Medulla oblongata (tissue), 1 donor: ENCODE measurements at regions not wholly inside any gene's neighbourhood (a gene's known extent, or its start where the extent isn't known, plus 50 kb on each side); places are given as distances from the start of the nearest gene placed in this dataset.
A peak's percentile ranks its signal among the peaks of the same experiment; 100 is the strongest.

ENCODE experiments used
- DNase-seq: peaks from one replicate; pipeline ENCODE4 v3.0.0-alpha.2; 2015; ENCODE audit errors: extremely low spot score

- DNase-seq: no peak
Measured at GRCh38 chr12:61871485-61871810, 388.8 kb upstream of the USP15 start.

DNA sequence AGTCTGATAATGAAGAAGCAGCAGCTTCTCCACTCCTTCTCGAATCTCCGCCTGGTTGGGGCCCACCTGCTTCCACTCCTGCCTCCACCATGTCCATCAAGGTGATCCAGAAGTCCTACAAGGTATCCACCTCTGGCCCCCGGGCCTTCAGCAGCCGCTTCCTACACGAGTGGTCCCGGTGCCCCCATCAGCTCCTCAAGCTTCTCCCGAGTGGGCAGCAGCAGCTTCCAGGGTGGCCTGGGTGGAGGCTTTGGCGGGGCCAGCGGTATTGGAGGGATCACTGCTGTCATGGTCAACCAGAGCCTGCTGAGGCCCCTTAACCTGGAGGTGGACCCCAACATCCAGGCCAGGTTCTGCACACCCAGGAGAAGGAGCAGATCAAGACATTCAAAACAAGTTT, 381.0 kb upstream of the USP15 start:
- DNase-seq: no peak

GRCh38 chr12:61880186-61880585, 380.0 kb upstream of the USP15 start:
- no peak for DNase-seq

DNA sequence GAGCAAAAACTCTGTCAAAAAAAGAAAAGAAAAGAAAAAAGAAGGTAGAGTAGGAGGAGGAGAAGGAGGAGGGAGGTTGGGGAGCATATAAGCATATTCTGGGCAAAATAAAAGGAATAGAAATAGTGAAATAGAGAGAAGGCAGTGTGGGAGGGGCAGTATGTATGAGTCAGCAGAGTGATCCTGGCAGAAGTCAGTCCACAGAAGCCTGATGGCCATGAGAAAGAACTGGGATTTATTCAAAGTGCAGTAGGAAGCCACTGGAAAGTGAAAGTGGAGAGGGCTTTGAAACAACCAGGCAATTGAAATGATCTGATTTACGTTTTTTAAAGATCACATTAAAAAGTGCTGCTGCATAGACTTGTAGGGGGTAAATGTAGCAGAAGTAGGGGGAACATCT, 368.6 kb upstream of the USP15 start:
- no peak for DNase-seq

DNA sequence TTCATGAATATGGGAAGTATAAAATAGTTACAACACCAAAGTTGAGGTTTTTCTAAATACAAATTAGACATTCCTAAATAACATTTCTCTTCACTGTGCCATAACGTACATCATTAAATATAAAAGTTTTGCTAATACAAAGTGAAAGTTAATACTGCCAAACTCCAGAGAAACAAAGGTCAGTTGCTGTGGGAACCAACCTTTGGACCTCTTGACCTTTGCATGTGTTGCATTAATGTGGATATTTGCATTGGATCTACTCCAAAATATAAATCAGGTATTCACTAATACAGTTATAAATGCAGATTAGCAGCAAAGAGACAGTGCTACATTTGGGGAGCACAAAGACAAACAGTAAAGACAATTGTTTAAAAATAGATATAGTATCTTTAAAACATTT, 366.0 kb upstream of the USP15 start:
- no peak for DNase-seq

- DNase-seq: no peak
Measured at GRCh38 chr12:61896436-61896835, 363.8 kb upstream of the USP15 start.

DNA sequence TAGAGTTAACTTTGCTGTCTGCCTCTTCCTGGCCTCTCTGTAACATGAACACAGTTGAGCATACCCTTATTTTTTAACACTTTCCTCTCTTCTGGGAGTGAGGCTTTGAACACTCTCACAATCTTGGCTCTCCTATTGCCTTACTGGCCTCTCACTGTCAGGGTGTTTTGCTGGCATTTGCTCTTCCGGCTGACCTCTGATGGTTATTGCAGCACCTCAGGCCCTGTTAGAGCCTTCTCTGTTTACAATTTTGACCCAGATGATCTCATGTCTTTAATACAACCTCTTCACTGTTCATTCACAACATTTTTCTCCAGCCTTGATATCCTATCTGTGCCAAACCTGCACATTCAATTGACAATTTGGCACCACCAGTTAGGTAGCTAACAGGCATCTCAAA, 357.8 kb upstream of the USP15 start:
- DNase-seq: no peak

GRCh38 chr12:61911113-61911512, 349.1 kb upstream of the USP15 start:
- DNase-seq: no peak

DNA sequence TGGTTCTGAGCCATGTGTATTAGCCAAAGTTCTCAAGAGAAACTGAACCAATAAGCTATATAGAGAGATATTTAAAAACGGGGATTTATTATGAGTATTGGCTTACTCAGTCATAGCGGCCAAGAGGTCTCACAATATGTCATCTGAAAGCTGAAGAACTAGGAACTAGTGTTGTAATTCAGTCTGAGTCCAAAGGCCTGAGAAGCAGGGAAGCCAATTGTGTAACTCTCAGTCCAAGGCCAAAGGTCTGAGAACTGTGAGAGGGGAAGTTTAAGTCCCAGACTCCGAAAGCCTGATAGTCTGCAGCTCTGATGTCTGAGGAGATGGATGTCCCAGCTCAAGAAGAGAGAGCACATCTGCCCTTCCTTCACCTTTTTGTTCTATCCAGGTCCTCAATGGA, 344.8 kb upstream of the USP15 start:
- DNase-seq: no peak

GRCh38 chr12:61916831-61917230, 343.4 kb upstream of the USP15 start:
- no peak for DNase-seq

DNA sequence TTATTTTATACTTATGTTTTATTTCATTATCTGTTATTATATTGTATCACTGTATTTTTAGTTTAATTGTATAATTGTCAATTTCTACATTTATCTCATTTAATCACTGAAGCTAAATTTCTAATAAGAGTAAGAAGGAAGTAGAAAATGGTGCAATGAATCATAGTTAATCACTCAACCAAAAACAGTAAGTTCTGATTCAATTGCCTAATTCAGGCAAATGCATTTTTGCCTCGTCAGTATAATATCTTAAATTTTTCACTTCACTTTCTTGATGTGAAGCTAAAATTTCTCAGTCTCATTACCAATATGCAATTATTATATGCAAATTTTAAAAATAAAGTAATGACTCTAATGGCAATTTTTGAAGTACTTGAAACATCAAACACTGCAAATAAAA, 340.5 kb upstream of the USP15 start:
- DNase-seq: no peak

DNA sequence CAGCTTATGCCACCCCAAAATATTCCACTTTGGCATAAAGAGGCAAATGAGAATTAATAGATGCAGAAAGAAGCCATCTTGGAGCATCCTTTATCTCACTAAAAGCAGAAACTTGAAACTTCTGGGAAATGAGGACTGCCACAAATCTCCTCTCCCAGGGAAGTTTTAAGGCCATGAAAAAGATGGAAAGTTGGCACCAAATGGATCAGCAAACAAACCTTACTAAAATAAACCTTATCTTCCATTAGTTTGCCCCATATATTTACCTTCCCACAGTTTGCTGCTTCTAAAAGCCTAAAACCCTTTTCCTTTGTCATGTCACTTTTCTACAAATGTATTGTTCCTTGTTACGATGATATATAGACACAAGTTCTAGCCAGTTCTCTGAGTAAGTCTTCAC, 340.0 kb upstream of the USP15 start:
- DNase-seq: no peak

DNA sequence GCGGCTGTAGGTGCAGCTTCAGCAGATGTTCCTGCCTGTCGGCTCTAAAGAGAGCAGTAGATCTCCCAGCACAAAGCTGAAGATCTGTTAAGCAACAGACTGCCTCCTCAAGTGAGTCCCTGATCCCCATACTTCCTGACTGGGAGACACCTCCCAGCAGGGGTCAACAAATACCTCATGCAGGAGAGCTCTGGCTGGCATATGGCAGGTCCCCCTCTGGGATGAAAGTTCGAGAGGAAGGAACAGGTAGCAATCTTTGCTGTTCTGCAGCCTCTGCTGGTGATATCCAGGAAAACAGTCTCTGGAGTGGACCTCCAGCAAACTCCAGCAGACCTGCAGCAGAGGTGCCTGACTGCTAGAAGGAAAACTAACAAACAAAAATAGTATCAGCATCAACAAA, 337.1 kb upstream of the USP15 start:
- DNase-seq: no peak

DNA sequence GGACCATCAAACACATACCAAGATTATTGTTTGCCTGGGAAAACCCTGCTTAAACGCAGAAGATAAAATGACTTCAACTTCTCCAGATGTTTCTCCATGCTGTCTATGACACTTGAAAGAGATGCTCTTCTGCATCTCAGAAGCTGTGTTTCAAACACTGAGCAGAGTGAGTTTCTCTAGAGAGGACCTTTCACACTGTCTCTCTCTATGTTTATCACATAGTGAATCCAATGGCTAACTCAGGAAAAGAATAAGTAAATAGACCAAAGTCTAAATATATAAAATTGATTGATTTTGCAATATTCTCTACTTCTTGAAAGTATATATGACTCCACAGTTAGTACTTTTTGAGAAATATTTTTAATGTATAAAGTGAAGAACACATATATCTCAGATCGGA, 325.6 kb upstream of the USP15 start:
- no peak for DNase-seq

GRCh38 chr12:61939977-61940376, 320.2 kb upstream of the USP15 start:
- no peak for DNase-seq

DNA sequence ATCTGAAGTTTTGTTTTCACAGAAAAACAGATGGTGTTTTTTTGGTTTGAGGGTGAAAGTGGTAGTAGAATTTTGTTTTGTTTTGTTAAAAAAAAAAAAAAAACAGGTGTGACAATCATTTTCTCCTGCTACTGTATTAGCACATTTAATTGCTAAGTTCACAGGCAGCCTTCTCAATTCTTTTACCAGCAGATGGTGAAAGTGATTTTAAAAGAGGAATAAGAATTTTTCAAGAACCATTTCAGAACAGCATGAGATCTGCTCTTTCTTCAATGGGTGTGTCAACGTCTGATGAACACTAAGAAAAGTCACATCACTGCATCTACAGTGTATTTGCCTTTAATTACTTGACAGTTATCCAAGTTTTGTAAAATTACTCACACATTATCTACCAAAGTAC, 303.7 kb upstream of the USP15 start:
- DNase-seq: no peak

DNA sequence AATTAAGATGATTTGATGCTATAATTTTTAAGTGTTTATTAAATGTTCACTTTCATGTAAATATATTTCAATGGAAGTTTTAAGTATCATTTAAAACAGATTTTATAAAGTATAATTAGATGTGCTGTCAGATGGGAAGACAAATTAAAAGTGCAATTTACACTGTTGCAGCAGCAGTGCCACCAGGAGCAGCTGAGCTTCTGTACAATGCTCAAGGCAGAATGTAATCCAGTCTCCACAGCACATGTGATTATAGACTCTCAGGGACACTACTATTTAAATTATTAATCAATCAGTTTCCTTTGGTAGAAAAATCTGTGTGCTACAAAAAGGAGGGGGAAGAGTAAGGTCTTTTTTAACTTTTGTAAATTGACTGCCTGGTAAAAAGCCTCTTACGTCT, 285.7 kb upstream of the USP15 start:
- no peak for DNase-seq

DNA sequence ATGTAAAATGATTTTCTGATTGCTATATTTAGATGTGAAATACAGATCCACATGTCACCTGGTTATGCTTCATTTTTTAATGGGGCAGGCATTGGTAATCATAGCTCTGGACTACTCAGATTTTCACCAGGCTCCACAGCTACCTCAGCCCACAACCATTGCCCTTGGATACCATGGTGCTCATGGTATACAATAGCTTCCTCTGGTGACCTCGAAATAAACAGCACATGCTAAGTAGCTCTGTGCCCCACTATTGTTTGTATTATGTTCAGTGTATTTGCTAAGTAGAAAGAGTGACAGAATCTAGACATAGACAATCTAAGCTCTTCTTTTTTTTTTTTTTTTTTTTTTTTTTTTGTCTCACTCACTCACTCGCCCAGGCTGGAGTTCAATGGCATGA, 274.4 kb upstream of the USP15 start:
- DNase-seq: no peak

DNA sequence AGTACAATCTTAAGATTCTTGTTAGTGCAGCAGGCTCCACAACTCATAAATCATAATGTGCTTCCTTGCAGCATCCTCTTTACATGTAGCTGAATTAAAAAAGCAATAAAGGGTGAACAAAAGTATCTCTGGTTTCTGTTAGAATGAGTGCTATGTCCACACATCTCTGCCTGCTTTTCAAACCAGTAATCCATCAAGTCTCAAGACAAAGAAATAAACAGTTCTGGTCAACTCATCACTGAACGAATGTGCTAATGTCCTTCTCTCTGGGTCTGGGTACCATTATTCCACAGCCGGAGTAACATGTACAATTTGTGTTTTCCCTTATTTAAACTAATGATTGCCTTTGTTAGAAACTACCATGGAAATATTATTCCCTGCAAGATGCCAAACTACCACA, 273.0 kb upstream of the USP15 start:
- DNase-seq: no peak

DNA sequence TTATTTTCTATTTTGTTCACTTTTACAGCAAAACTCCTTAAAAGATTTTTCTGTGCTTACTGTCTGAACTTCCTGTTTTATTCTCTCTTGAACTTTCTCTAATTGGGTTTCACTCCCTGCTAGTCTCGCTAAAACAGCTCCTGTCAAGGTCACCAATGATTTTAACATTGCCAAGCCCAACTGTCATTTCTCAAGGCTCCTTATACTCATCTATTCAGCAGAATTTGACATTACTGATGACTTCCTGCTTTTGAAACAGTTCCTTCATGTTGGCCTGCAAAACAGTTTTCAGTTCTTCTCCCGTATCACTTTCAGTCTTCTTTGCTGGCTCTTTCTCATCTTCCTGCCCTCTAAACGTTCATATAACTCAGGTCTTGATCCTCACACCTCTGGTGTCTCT, 268.5 kb upstream of the USP15 start:
- DNase-seq: no peak

DNA sequence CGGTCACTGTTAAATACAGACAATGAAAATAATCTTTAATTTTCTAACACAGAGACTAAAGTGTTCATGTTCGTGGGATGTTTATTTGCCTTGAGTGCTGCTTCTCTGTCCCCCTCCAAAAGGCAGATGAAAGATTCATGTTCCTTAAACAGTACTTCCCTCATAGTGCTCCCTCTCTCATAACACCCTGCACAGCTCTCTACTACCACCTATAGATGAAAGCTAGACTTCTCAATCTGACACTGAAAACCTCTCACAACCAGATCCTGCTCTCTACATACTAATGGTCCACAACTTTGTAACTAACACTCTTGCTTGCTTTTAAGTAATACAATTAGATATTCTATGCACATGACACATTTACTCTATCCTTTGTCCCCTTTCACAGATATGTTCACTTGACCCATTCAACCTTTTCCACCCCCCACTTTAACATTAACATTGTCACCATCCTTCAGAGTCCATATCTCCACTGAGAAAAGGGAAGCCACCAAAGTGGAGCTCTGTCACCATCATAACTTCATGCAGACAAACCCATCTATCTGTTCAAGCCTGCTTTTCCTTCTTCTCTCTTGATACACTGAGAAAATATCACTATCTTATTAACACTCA, 266.4 kb upstream of the USP15 start:
- DNase-seq: peak; percentile 44

DNA sequence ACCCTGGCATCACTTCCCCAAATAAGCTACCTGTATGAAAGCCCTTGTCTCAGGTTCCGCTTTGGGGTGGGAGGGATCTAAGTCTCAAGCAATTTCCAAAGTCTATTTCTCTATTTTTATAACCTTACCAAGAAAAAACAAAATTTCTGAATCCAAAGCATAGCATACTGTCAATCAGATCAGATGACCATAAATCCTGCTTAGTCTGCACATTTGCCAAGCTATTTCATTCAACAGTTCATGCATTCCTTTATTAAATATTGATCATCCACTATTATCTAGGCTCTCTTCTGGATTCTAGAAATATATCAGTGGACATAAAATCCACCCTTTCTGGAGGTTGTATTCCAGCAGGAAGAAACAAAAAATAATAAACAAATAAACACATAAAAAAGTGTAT, 263.5 kb upstream of the USP15 start:
- DNase-seq: no peak

- DNase-seq: no peak
Measured at GRCh38 chr12:61998791-61999190, 261.4 kb upstream of the USP15 start.

- no peak for DNase-seq
Measured at GRCh38 chr12:61999311-61999710, 260.9 kb upstream of the USP15 start.

GRCh38 chr12:62001424-62001823, 258.8 kb upstream of the USP15 start:
- DNase-seq: no peak
